Activated CD4-positive, alpha-beta T cell treated with anti-CD3 and anti-CD28 coated beads, Interleukin-10, Interleukin-2, amounts not matched to agents 100 ng/mL and 50 ng/mL, durations not matched to agents 16 hours and 8 hours (primary cell): ENCODE measurements at regions not wholly inside any gene's neighbourhood (a gene's known extent, or its start where the extent isn't known, plus 50 kb on each side); places are given as distances from the start of the nearest gene placed in this dataset.
"Not testable (repeated sequence)": the region's sequence is repeated elsewhere in the genome, so short reads cannot be mapped to it uniquely, and the experiment has no call there.

Source experiments
- DNase-seq: peaks from one replicate; pipeline ENCODE4 v3.0.0-alpha.2; 2020

DNA sequence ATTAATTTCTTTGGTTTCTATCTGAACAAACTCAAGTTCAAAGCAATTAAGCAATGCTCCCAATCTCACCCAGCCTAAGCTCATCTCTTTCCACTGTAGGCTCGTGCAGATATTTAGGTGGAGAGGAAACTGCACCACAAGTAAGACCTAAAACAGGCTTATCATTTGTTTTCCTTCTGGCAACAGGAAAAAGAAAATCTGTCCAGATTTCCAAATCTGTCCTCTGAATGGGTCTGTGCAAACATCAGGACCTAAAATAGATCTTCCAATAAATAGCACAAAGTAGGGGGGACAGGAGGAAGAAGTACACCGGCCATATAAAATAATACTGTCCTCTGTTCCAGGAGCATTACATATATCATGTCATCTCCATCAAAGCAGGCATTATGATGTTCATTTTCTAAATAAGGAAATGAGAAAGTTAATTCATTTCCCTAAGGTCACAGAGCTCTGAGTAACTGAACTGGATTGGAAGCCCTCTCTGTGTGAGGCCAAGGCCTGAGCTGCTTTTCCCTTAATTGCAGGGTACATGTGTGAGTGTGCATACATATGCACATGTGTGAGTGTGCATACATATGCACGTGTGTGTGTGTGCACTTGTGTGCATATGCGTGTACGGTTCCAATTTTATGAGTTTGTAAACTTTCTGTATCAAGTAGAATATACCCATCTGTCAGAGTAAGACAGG, 92.8 kb upstream of the PARD3 start:
- no peak for DNase-seq

GRCh38 chr10:34906067-34906965, 91.2 kb upstream of the PARD3 start:
- no peak for DNase-seq

GRCh38 chr10:34905200-34905927, 90.3 kb upstream of the PARD3 start:
- DNase-seq = no peak

- DNase-seq = no peak
Observed at GRCh38 chr10:34904191-34904590, 89.1 kb upstream of the PARD3 start.

GRCh38 chr10:34899161-34899560, 84.1 kb upstream of the PARD3 start:
- DNase-seq = no peak

GRCh38 chr10:34895977-34896376, 80.9 kb upstream of the PARD3 start:
- no peak for DNase-seq

GRCh38 chr10:34895046-34895445, 80.0 kb upstream of the PARD3 start:
- DNase-seq = not testable (repeated sequence)

DNA sequence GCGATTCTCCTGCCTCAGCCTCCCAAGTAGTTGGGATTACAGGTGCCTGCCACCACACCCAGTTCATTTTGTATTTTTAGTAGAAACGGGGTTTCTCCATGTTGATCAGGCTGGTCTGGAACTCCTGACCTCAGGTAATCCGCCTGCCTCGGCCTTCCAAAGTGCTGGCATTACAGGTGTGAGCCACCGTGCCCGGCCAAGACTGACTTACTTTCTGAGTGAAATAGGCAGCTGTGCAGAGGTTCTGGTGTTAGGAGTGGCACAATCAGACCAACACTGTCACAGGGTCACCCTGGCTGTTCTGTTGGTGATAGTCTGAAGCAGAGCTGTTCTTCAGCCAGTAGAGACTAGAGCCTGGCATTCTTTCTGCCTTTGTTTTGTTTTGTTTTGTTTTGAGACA, 77.4 kb upstream of the PARD3 start:
- not testable (repeated sequence) for DNase-seq

DNA sequence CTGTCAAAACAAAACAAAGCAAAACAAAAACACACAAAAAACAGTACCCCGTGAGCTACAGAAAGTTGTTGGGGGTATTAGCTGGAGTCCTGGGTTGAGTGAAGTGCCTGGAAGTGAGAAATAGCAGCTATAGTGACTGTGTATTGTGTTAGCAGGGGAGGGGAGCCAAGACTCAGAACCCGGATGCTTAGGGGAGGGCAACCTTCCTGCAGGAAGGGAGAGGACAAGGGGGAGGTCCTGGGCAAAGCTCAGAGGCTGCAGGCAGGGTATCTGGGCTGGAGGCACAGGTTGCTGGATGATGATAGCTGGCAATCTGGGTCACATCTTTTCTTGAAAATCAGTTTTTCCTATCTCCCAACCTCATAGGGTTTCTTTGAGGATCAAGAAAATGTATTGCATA, 75.8 kb upstream of the PARD3 start:
- no peak for DNase-seq

DNA sequence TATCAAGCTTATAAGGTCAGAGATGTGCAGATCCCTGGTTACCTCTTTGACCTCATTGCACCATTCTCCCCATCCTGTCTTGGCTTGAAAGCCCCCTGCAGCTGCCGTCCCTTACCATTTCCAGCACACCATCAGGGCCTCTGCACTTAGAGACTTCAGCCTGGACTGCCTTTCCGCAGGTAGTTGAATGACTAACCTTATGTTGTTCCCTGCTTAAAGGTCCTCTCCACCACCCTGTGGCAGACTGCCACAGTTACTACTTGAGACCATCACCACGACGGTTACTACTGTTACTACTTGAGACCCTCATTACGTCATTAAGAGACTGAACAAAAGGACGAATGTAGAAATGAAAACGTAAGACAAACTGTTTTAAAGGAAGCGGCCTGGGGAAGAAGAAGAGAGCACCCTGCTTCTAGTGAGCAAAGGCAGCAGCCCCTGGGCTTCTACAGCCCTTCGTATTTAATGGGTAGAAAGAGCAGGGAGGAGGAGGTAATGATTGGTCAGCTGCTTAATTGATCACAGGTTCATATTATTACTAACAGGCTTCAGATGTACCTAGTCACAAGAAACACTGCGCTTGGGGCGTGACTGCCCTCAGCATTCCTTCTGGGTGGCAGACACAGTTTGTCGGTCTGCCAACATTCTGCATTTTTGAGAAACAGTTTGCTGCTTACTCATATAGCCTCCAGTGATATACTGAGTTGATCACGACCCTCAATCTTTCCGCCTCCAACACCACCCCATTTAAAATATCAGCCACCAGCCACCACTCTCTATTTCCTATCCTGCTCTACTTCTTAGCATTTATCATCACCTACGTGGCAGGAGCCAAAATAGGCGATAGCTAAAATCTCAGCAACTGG, 74.1 kb upstream of the PARD3 start:
- DNase-seq = no peak

- no peak for DNase-seq
Observed at GRCh38 chr10:34886906-34887642, 72.0 kb upstream of the PARD3 start.

DNA sequence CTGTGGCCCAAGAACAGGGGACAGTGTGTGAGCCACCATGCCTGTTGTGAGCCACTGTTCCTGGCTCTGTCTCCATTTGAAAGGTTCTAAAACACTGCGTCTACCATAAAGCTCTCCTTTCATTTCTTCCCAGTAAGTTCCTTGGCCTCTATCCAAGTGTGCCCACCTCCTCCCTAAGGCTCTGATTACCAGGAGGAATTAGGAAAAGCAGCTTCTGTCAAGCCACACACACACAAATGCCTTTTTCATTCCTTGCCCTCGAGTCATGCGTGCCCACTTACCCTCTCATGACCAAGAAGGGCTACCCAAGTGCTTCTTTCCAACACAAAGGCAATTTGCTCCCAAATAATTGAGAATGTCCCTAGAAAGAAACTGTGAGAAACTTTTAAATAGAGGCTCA, 70.8 kb upstream of the PARD3 start:
- DNase-seq = no peak

DNA sequence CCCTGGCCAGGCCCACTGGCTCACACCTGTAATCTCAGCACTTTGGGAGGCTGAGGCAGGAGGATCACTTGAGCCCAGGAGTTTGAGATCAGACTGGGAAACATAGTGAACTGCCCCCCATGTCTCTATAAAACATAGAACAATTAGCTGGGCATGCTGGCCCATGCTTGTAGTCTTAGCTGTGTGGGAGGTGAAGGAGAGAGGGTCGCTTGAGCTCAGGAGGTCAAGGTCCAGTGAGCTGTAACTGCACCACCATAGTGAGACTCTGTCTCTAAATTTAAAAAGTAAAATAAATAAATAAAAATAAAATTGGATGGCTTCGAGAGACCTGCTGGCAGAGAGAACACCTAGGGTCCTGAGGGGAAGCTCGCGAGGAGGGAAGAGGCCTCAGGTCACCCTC, 69.9 kb upstream of the PARD3 start:
- DNase-seq = no peak

GRCh38 chr10:34884272-34884952, 69.3 kb upstream of the PARD3 start:
- peak; percentile 20 for DNase-seq

DNA sequence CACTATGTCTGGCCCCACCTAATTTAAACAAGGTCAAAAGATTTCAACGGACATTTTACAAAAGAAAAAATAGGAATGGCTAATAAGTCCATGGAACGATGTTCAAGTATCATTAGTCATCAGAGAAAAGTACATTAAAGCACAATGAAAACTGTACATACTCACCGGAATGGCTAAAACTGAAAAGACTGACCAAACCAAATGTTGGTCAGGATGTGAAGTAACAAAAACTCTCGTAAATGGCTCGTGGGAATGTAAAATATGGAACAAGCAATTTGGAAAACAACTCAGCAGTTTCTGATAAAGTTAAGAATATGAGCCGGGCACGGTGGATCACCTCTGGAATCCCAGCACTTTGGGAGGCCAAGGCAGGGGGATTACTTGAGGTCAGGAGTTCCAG, 65.7 kb upstream of the PARD3 start:
- no peak for DNase-seq

- DNase-seq = not testable (repeated sequence)
Observed at GRCh38 chr10:34878651-34879050, 63.6 kb upstream of the PARD3 start.

GRCh38 chr10:34875061-34875460, 60.0 kb upstream of the PARD3 start:
- no peak for DNase-seq

DNA sequence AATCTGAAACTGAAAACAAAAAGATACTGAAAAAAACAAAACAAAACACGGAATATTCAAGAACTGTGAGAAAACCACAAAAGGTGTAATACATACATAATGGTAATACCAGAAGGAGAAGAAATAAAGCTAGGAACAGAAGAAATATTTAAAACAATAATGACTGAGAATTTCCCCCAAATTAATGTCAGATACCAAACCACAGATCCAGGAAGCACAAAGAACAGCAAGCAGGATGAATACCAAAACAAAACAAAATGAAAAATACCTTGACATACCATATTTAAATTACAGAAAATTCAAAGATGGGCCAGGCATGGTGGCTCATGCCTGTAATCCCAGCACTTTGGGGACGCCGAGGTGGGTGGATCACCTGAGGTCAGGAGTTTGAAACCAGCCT, 57.7 kb upstream of the PARD3 start:
- DNase-seq = no peak

- DNase-seq = no peak
Observed at GRCh38 chr10:34869135-34869836, 54.2 kb upstream of the PARD3 start.

DNA sequence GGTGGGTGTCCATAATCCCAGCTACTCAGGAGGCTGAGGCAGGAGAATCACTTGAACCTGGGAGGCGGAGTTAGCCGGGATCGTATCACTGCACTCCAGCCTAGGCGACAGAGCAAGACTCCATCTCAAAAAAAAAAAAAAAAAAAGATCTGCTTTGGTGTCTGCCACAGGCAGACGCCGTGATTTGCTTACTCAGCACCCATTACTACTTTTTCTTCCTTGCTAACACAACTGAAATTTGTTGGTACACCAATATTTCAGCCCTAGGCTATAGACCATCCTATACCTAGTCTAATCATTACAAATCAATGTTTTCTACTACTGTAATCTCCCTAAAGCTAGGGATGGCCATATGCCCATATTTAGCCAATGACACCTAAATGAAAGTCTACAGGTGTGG, 53.5 kb upstream of the PARD3 start:
- no peak for DNase-seq

DNA sequence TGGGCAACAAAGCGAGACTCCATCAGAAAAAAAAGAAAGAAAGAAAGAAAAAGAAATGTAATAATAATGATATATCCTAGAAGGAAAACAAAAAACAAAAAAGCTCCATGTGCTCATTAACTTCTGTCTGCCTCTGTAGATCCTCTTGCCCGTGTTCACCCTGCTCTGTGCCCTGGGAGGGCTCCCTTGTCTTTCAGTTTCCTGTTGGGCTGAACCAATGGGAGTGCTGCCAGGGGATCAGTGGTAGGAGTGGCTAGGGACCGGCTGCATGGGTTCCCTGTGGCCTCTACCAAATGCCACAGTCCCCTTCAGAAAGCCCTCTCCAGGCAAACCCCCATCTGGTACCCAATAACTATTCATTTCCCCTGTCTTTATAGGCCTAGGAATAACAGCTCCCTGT, 51.8 kb upstream of the PARD3 start:
- DNase-seq = no peak
